ENCODE measurements at regions not wholly inside any gene's neighbourhood (a gene's known extent, or its start where the extent isn't known, plus 50 kb on each side); places are given as distances from the start of the nearest gene placed in this dataset.

DNA sequence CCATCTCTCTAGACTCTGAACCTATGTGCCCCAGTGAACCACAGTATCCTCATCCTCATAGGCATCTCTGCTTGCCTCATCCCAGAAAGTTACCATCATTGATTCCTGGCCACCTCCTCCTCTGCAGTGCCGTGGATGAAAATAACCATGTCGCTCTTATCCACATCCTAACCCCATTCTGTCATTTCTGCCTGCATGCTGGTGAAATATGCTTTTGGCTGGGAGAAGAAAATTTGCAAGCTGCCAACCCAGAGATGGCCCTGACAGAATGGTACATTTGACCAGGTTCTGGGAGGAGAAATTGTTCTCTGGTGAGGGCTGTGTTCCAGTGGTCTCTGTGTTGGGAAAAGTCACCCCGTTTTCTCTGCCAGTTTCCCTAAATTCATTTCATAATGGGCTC, 149.7 kb downstream of the NMUR2 start:
- TF ChIP-seq POLR2A (IDR thresholded peaks at IDR 0.05), result no peak
- TF ChIP-seq, protein P1, sequence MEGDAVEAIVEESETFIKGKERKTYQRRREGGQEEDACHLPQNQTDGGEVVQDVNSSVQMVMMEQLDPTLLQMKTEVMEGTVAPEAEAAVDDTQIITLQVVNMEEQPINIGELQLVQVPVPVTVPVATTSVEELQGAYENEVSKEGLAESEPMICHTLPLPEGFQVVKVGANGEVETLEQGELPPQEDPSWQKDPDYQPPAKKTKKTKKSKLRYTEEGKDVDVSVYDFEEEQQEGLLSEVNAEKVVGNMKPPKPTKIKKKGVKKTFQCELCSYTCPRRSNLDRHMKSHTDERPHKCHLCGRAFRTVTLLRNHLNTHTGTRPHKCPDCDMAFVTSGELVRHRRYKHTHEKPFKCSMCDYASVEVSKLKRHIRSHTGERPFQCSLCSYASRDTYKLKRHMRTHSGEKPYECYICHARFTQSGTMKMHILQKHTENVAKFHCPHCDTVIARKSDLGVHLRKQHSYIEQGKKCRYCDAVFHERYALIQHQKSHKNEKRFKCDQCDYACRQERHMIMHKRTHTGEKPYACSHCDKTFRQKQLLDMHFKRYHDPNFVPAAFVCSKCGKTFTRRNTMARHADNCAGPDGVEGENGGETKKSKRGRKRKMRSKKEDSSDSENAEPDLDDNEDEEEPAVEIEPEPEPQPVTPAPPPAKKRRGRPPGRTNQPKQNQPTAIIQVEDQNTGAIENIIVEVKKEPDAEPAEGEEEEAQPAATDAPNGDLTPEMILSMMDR (IDR thresholded peaks at IDR 0.05 in 4 of 5, conservative IDR thresholded peaks at IDR 0.05 in 1 of 5), result no peak
